Muscle layer of colon (tissue), 2 donors: ENCODE measurements at regions not wholly inside any gene's neighbourhood (a gene's known extent, or its start where the extent isn't known, plus 50 kb on each side); places are given as distances from the start of the nearest gene placed in this dataset.
"Not testable (repeated sequence)": the region's sequence is repeated elsewhere in the genome, so short reads cannot be mapped to it uniquely, and the experiment has no call there.

Experiments used
- H3K27ac ChIP-seq: one replicate; pipeline ENCODE4 v1.7.0; 2013; ENCODE audit warnings: low read depth, mild to moderate bottlenecking, low read length, moderate library complexity
- H3K27me3 ChIP-seq, 2 donors: one replicate each; pipeline ENCODE4 v1.7.0; 2013; ENCODE audit warnings: low read length in 2 of 2, mild to moderate bottlenecking in 2 of 2; ENCODE audit not compliant: insufficient read depth in 2 of 2, control insufficient read depth in 1 of 2
- H3K36me3 ChIP-seq: one replicate; pipeline ENCODE4 v1.7.0; 2013; ENCODE audit warnings: mild to moderate bottlenecking, low read length; ENCODE audit not compliant: insufficient read depth
- H3K4me1 ChIP-seq: one replicate; pipeline ENCODE4 v1.7.0; 2013; ENCODE audit warnings: mild to moderate bottlenecking, low read length; ENCODE audit not compliant: insufficient read depth
- H3K4me3 ChIP-seq, 2 donors: one replicate each; pipeline ENCODE4 v1.7.0; 2013; ENCODE audit warnings: low read length in 2 of 2, low read depth in 1 of 2, mild to moderate bottlenecking in 1 of 2, moderate library complexity in 1 of 2
- H3K9ac ChIP-seq: one replicate; pipeline ENCODE4 v1.7.0; 2013; ENCODE audit warnings: low read length
- H3K9me3 ChIP-seq: one replicate; pipeline ENCODE4 v1.7.0; 2013; ENCODE audit warnings: mild to moderate bottlenecking, low read length
- donor health status: abdominal sarcoma.
- donor health status: Adenocarcinoma of cecum.

GRCh38 chr21:15301014-15301413, 236.2 kb upstream of the NRIP1 start:
- H3K9me3 ChIP-seq: no peaks in the 10 kb centered on the region
- H3K4me3 ChIP-seq: no peak overlapping the region
- no peaks in the 10 kb centered on the region for H3K36me3 ChIP-seq
- H3K9ac ChIP-seq: no peak overlapping the region
- no peaks in the 10 kb centered on the region for H3K27me3 ChIP-seq
- no peak overlapping the region for H3K27ac ChIP-seq
- no peaks in the 10 kb centered on the region for H3K4me1 ChIP-seq

- no peak overlapping the region for H3K9ac ChIP-seq
- no peaks in the 10 kb centered on the region for H3K9me3 ChIP-seq
- no peak overlapping the region for H3K4me3 ChIP-seq
- H3K4me1 ChIP-seq: no peaks in the 10 kb centered on the region
- H3K36me3 ChIP-seq: no peaks in the 10 kb centered on the region
- H3K27ac ChIP-seq: no peak overlapping the region
- no peaks in the 10 kb centered on the region for H3K27me3 ChIP-seq
These were observed 236.9 kb upstream of the NRIP1 start for GRCh38 chr21:15301736-15302135.

GRCh38 chr21:15306271-15306670, 241.5 kb upstream of the NRIP1 start:
- Histone ChIP-seq H3K27ac (no peak overlapping the region), H3K4me3 (no peak overlapping the region), H3K27me3 (no peaks in the 10 kb centered on the region), H3K9me3 (no peaks in the 10 kb centered on the region), H3K4me1 (no peaks in the 10 kb centered on the region), H3K36me3 (no peaks in the 10 kb centered on the region), H3K9ac (no peak overlapping the region)

- Histone ChIP-seq H3K36me3 (no peaks in the 10 kb centered on the region), H3K9me3 (no peaks in the 10 kb centered on the region), H3K4me1 (no peaks in the 10 kb centered on the region), H3K9ac (no peak overlapping the region), H3K27me3 (no peaks in the 10 kb centered on the region), H3K4me3 (no peak overlapping the region), H3K27ac (no peak overlapping the region)
These were observed 243.5 kb upstream of the NRIP1 start for GRCh38 chr21:15308333-15308732.

- Histone ChIP-seq H3K9ac (no peak overlapping the region), H3K4me3 (no peak overlapping the region), H3K36me3 (no peaks in the 10 kb centered on the region), H3K4me1 (no peaks in the 10 kb centered on the region), H3K27me3 (no peaks in the 10 kb centered on the region), H3K27ac (no peak overlapping the region), H3K9me3 (no peaks in the 10 kb centered on the region)
These were observed 244.3 kb upstream of the NRIP1 start for GRCh38 chr21:15309022-15309590.

GRCh38 chr21:15309721-15310120, 244.9 kb upstream of the NRIP1 start:
- peak overlapping the region; percentile 14 for H3K27ac ChIP-seq
- no peaks in the 10 kb centered on the region for H3K27me3 ChIP-seq
- H3K9me3 ChIP-seq: no peaks in the 10 kb centered on the region
- H3K4me3 ChIP-seq: no peak overlapping the region
- H3K9ac ChIP-seq: no peak overlapping the region
- H3K4me1 ChIP-seq: no peaks in the 10 kb centered on the region
- no peaks in the 10 kb centered on the region for H3K36me3 ChIP-seq

GRCh38 chr21:15311510-15311909, 246.7 kb upstream of the NRIP1 start:
- no peaks in the 10 kb centered on the region for H3K4me1 ChIP-seq
- H3K36me3 ChIP-seq: no peaks in the 10 kb centered on the region
- H3K4me3 ChIP-seq: no peak overlapping the region
- H3K27me3 ChIP-seq: no peaks in the 10 kb centered on the region
- H3K27ac ChIP-seq: no peak overlapping the region
- no peak overlapping the region for H3K9ac ChIP-seq
- H3K9me3 ChIP-seq: no peaks in the 10 kb centered on the region

GRCh38 chr21:15317034-15317433, 252.2 kb upstream of the NRIP1 start:
- H3K9ac ChIP-seq, H3K4me1 ChIP-seq, H3K9me3 ChIP-seq, H3K27me3 ChIP-seq, H3K27ac ChIP-seq, H3K4me3 ChIP-seq, H3K36me3 ChIP-seq: not testable (repeated sequence)

- Histone ChIP-seq H3K4me3 (no peak overlapping the region), H3K9ac (no peak overlapping the region), H3K4me1 (no peaks in the 10 kb centered on the region)
These were observed 254.9 kb upstream of the NRIP1 start for GRCh38 chr21:15319727-15320126.

GRCh38 chr21:15324542-15324941, 259.7 kb upstream of the NRIP1 start:
- H3K4me3 ChIP-seq: no peak overlapping the region
- H3K9me3 ChIP-seq: no peaks in the 10 kb centered on the region
- H3K36me3 ChIP-seq: no peaks in the 10 kb centered on the region
- no peak overlapping the region for H3K9ac ChIP-seq
- H3K27ac ChIP-seq: no peak overlapping the region
- H3K27me3 ChIP-seq: no peaks in the 10 kb centered on the region
- H3K4me1 ChIP-seq: no peaks in the 10 kb centered on the region

More at GRCh38 chr21:15319727-15320126, 254.9 kb upstream of the NRIP1 start:
- no peaks in the 10 kb centered on the region for H3K9me3 ChIP-seq
- H3K27me3 ChIP-seq: no peaks in the 10 kb centered on the region
- H3K36me3 ChIP-seq: no peaks in the 10 kb centered on the region
- no peak overlapping the region for H3K27ac ChIP-seq

- Histone ChIP-seq H3K36me3 (no peaks in the 10 kb centered on the region), H3K9me3 (no peaks in the 10 kb centered on the region), H3K27me3 (no peaks in the 10 kb centered on the region), H3K9ac (no peak overlapping the region), H3K4me3 (no peak overlapping the region), H3K27ac (no peak overlapping the region), H3K4me1 (no peaks in the 10 kb centered on the region)
These were observed 261.4 kb upstream of the NRIP1 start for GRCh38 chr21:15326032-15326867.
